GM19372 (cell line): ENCODE measurements at regions not wholly inside any gene's neighbourhood (a gene's known extent, or its start where the extent isn't known, plus 50 kb on each side); places are given as distances from the start of the nearest gene placed in this dataset.

Experiments used
- ATAC-seq: cut with Tn5 transposase; IDR thresholded peaks from one replicate; pipeline ENCODE4 v1.9.1; 2021; ENCODE audit warnings: mild to moderate bottlenecking, low read depth, moderate library complexity; ENCODE audit not compliant: unreplicated experiment

- ATAC-seq = no peak
Observed at GRCh38 chr1:199704231-199704630, 323.3 kb upstream of the NR5A2 start.

DNA sequence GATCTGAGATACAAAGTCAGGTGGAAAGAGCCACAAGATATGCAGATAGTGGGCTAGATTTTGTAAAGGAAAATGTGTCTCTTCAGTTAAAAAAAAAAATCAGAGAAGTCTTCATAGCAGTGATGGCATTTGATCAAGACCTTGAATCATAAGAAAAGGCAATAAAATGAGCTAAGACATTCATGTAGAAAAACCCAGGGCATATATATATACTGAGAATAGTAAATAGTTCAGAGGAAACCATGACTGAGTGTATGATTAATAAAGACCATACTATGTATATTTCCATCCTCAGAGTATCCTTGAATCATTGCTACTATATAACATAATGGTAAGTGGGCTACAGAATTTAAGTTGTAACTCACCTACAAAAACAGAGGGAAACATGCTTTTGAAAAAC is 321.7 kb upstream of the NR5A2 start:
- ATAC-seq = no peak

DNA sequence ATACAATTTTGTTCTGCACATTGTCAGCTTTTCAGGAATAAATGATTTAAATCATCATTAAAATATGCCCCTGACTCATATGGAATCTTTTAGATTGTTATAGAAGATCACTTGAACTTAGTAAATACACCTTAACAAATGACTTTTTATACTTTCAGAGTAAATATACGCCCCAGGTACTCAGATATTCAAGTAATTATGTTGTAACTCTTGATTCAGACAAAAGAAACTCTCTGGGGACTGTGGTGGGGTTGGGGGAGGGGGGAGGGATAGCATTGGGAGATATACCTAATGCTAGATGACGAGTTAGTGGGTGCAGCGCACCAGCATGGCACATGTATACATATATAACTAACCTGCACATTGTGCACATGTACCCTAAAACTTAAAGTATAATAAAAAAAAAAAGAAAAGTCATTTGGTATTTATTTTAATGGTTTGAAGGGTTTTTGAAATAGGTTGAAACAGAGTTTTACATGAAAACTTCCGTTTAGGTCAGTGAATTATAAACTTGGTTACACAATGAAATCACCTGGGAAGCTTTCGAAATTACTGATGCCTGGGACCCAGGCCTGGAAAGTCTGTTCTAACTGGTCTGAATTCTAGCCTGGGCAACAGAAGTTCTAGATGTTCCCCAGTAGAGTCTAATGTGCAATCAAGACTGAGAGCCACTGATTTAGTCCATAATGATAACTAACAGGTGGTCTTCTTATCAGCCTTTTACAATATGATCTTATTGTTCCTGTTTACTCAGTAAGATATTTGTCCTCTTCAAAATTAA is 320.5 kb upstream of the NR5A2 start:
- no peak for ATAC-seq

DNA sequence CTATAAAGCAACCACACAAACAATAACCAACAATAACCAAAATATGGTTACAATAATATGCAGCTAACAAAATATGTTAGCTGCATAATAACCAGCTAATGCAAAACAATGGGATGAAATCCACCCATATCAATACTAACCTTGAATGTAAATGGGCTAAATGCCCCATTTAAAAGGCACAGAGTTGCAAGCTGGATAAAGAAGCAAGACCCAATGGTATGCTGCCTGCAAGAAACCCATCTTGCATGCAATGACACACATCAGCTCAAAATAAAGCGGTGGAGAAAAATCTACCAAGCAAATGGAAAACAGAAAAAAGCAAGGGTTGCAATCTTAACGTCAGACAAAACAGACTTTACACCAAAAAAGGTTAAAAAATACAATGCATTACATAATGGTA is 316.5 kb upstream of the NR5A2 start:
- ATAC-seq = no peak

GRCh38 chr1:199716729-199717128 is 310.8 kb upstream of the NR5A2 start:
- no peak for ATAC-seq

- ATAC-seq = no peak
Observed at GRCh38 chr1:199719156-199719842, 308.2 kb upstream of the NR5A2 start.

DNA sequence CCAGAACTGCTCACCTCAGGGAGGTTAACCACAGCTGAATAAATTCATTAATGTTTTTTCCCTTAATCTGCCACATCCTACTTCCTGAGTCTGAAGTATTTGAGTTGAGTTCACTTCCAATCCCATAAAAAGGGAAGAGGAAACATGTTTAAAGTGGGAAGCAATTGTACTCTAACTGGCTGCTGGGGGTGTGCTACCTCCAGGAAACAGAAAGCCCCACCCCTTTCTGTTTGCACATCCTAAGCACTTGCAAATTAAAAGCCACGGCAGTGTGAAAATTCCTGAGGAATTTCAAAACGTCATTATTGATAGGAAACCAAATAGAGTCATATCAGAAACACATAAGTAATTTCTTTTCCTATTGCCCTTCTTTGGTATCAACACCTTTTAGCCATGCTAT is 307.0 kb upstream of the NR5A2 start:
- no peak for ATAC-seq

- no peak for ATAC-seq
Observed at GRCh38 chr1:199721001-199721400, 306.5 kb upstream of the NR5A2 start.

DNA sequence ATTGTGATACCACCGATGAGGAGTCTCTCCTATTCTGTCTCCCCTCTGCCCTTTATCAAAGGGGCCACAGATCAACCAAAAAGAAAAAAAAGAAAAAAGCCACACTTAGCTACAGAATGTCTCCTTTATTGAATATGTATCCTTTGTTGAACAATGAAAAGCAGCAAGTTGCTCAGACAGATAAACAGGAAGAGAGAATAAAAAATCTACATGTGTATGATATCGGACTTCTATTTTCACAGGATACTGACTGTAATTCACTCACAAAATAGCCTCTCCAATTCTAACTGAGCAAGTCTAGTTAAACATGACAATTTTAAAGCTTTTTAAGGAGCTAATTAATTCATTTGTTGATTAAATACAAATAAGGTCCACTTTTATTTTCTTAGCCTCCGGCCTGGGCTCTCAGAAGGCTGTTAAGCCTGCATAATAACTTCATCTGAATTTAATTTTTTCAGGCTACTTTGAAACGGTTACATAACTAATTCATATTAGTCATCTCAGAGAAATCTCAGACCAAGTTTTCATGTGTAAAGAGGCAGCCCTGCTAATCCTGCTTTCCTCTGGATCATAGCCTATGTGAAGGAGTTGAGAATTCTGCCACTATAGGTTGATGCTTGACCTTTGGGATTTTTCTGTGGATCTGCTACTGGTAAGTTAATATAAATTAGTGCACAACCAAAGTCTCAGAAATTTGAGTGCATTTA is 304.1 kb upstream of the NR5A2 start:
- no peak for ATAC-seq

- ATAC-seq = no peak
Observed at GRCh38 chr1:199724049-199724448, 303.5 kb upstream of the NR5A2 start.

DNA sequence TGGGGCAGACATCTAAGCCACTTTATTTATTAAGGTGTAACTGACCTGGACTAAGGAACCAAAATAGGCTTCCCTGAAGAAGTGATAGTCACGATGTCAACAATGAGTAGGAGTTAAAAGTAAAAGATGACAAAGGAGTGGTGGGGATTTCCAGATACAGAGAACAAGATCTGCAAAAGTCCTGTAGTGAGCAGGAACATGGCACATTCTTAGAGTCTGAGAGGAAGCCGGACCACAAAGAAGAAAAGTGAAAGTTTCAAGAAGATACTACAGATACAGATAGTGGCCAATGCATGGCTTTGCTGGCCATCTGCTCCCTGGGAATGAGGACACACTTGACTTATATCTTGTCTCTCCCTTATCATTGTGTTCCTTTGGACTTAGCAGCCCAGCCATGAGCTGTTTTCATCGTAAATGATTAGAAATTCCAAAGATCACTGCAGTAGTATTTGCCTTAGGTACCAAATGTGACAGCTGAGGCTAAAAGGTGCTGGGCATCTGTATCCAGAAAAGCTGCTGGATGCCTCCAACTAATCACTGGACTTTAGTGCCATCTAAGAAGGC is 302.4 kb upstream of the NR5A2 start:
- ATAC-seq = no peak

GRCh38 chr1:199727682-199728081 is 299.8 kb upstream of the NR5A2 start:
- no peak for ATAC-seq

- no peak for ATAC-seq
Observed at GRCh38 chr1:199728345-199728744, 299.2 kb upstream of the NR5A2 start.

GRCh38 chr1:199733125-199733524 is 294.4 kb upstream of the NR5A2 start:
- ATAC-seq = no peak

- ATAC-seq = no peak
Observed at GRCh38 chr1:199734186-199734585, 293.3 kb upstream of the NR5A2 start.

GRCh38 chr1:199735660-199736059 is 291.9 kb upstream of the NR5A2 start:
- no peak for ATAC-seq

- no peak for ATAC-seq
Observed at GRCh38 chr1:199736646-199737045, 290.9 kb upstream of the NR5A2 start.

DNA sequence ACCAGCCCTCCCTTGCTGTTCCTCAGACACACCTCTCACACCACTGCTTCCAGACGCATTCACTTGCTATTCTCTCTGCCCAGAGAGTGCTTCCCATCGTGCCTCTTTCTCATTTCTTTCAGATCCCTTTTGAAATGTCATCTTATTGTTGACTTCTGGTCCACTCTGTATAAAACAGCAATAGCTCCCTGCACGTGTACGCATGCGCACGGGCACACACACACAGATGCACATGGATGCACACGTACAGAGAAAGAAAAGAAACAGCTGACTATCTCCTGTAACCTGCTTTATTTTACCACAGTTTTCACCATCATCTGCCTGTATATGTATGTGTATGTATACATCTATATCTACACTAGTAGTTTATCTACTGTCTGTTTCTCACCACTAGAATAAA is 285.9 kb upstream of the NR5A2 start:
- no peak for ATAC-seq

- no peak for ATAC-seq
Observed at GRCh38 chr1:199742547-199742946, 285.0 kb upstream of the NR5A2 start.

DNA sequence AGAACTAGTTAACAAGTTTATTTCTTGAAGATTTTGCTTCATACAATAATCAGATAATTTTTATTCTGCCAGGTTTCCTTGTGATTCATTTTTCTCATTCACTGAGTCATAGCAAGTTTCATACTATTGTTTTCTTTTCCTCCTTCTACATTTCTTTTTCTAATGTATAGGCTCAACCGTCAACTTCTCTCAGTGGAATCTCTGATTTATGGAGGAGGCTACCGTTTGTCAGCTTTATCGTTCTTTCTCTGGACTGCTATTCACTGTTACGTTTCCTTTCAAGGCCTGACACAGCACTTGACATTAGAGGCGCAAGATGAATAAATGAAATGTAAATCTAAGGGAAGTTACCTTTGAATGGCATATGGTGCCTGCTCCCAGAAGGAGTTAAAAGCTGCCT is 284.3 kb upstream of the NR5A2 start:
- no peak for ATAC-seq

DNA sequence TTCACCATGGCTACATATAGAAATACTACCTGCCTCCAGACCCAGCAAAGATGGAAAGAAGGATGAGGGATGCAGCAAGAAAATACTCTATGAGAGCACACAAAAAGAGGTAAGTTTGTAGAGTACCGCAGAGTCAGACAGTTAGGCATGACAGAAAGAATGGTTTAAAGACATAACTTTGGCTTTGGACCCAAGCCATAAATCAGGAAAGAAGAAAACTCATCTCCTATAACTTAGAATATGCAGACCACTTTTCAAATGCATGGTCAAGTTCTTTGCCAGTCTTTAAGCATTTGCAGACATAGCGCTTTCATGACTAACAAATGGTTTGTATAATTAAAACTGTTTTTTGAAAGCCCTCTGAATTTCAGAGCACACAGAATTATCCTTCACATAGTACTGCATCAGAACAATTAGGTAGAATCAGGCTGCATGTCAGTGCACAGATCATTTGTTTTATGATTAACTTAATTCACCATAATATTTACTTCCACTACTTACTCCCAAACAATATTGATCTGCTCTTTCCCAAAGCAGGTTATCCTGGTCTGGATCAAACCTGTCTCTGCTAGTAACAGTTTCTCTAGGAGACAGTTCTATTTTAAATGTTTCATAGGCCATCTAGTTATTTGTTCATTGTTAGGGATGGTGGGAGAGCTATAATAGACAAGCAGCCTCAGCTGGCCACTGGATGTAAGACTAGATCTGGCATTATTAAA is 280.7 kb upstream of the NR5A2 start:
- no peak for ATAC-seq
